NOMO-1 (cell line): ENCODE measurements at regions not wholly inside any gene's neighbourhood (a gene's known extent, or its start where the extent isn't known, plus 50 kb on each side); places are given as distances from the start of the nearest gene placed in this dataset.
A peak's percentile ranks its signal among the peaks of the same experiment; 100 is the strongest.

ENCODE experiments used
- DNase-seq, 2 experiments: peaks; one replicate each; lab custom pipeline; 2025; ENCODE audit not compliant: unreplicated experiment in 2 of 2; lab: John Stamatoyannopoulos, UW

GRCh38 chr1:186620566-186621350 is 59.5 kb downstream of the PTGS2 start:
- peak; percentile 78 to 88 for DNase-seq

GRCh38 chr1:186618401-186619170 is 61.6 kb downstream of the PTGS2 start:
- peak; percentile 73 to 97 for DNase-seq

DNA sequence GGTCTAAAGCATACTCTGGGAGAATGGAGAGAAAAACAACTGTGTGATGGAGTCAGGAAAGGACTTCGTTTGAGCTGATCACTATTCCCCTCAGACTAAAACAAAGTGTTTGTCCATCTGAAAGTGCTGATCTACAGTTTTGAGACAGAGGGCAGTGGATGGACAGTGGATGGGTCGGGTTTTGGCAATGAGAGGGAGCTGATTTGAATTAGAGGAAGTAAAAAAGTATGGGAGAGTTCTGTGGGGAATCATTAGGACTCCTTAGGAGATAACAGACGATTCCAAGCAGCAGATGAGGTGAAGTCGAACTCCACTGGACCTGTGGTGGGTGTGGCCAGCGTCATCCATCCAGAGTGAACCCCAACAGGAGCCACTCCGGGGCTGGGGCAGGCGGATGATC is 62.3 kb downstream of the PTGS2 start:
- peak in 1 of 2 experiments; percentile 33 for DNase-seq

DNA sequence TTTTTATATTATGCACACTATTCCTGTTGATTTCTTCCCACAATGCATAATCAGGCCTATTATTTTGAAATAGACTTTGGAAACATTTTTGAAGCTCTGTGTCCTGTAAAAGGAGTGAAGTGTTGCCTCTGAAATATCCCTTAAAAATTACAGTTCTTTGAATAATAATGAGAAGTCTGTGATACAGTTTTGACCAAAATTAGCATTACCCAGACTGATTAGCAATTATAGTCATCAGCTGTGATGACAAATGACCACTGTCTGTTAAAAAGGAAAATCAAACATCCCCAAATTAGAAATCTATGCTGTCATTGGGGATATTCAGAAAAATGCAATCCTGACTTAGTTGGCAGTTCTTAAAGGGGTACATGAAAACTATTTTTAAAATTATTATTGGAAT is 63.7 kb downstream of the PTGS2 start:
- no peak for DNase-seq

- DNase-seq = no peak
Measured at GRCh38 chr1:186615332-186615731, 64.9 kb downstream of the PTGS2 start.

DNA sequence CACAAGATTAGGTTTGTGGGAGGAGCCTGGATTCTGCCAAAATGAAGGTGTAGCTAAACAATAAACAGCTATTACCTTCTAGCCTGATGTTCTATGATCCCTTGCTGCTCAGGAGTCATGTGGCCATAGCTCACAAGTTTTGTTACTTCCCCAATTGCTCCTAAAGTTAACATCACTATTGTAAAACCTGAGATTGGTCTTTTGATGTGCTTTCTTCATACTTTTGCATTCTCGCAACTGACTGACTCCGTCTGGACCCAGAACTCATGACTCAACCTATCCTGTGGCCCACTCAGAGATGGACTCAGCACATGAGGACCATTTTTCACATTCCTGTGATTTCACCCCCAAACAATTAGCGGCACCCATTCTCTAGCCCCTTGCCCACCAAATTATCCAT is 69.1 kb downstream of the PTGS2 start:
- peak in 1 of 2 experiments; percentile 16 for DNase-seq

DNA sequence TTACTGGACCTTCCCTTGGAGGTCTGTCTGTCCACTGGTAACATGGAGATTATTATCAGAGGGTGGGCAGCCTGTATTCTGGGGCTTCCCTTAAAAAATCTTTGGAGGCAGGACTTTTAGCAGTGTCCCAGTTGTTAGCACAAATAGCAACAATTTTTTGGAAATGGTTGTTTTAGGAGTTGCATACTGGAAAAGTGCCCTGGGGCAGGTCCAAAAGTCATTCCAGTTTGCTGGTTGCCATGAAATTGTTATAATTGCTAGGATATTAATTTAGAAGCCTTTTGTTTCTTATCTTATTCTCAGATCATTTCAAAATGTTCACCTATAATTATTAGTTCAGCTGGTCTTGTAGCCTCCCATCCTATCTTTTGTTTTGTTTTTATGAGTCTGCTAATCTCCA is 71.0 kb downstream of the PTGS2 start:
- no peak for DNase-seq

GRCh38 chr1:186605762-186606350 is 74.4 kb downstream of the PTGS2 start:
- peak; percentile 60 to 68 for DNase-seq

GRCh38 chr1:186595969-186596368 is 84.3 kb downstream of the PTGS2 start:
- peak in 1 of 2 experiments; percentile 28 for DNase-seq

DNA sequence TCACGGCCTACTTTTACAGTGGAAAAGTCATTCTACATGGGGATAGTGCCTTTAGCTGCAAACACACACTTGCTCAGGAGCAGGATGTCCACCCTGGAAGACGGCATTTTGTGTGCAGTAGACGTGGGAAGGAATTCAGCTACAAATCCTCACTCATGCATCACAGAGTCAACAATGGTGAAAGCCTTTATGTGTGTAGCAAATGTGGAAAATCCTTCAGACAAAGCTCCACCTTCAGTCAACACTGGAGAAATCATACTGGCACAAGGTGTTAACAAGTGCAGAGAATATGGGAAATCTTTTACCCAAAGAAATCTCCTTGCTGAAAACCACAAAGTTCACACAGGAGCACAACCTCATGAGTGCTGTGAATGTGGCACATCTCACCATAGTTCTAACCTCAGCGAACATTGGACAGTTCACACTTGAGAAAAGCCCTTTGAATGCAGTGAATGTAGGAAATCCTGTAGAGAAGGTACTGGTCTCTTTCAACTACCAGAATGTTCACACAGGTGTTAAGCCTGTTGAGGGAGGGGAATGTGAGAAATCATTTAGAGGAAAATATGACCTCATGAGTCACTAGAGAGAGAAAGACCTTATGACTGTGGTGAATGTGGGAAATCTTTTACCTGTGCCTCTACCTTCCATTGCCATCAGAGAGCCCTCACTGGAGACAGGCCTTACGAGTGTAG is 101.8 kb downstream of the PTGS2 start:
- no peak for DNase-seq

GRCh38 chr1:186577633-186578032 is 102.6 kb downstream of the PTGS2 start:
- no peak for DNase-seq

- no peak for DNase-seq
Measured at GRCh38 chr1:186577216-186577615, 103.0 kb downstream of the PTGS2 start.

DNA sequence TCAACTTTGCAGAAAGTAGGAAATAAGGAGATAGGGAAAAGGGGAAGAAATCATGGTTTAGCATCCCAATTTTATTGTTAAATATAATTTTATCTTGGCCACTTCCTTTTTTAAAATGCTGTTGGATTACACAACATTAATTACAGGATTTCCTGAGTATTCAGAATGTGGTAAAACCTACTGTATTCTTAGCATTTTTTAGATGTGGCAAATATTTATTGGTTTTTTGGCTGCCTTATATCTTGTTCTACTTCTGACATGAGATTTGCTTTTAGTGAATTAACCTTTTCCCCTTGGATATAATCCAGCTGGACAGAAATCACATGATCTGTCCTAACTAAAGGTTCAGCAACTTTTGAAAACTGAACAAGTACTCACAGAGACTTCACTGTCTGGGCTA is 104.9 kb downstream of the PTGS2 start:
- peak; percentile 76 to 88 for DNase-seq

GRCh38 chr1:186574926-186575325 is 105.3 kb downstream of the PTGS2 start:
- no peak for DNase-seq

DNA sequence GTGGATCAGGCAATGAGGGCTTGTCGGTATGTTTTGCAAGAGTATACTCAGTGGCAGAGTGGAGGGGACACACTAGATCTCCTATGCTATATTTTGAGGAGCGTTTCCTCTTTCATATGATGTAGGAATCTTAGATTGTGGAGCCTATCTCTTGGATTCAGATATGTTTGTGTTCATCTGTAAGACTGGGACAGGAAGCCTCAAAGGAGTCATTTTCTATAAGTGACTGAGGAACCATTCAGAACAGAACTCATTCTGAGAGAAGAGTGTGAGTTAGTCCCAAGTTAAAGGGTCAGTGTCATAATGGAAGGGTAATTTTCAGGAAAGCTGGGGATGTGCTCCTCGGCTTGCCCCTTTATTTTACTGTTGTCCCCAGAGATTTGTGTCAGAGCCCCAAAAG is 107.7 kb downstream of the PTGS2 start:
- DNase-seq = no peak

DNA sequence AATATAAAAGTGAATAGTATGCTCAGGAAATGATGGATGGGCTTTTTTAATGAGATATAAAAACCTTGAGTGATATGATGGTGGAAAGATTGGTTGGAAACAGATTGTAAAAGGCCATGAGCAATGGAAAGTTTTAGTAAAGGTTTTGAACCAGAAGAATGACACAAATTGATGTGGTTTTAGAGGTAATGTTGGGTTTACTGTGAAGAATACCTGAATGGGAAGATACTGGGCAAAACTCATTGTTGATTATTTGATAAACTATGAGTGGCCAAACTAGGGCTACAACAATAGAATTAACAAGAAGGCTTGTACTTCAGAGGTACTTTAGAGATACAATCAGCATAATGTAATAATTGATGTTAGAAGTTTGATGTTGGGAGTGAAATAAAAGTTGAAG is 108.5 kb downstream of the PTGS2 start:
- no peak for DNase-seq

- DNase-seq = no peak
Measured at GRCh38 chr1:186569856-186570255, 108.9 kb upstream of the PDC start.

DNA sequence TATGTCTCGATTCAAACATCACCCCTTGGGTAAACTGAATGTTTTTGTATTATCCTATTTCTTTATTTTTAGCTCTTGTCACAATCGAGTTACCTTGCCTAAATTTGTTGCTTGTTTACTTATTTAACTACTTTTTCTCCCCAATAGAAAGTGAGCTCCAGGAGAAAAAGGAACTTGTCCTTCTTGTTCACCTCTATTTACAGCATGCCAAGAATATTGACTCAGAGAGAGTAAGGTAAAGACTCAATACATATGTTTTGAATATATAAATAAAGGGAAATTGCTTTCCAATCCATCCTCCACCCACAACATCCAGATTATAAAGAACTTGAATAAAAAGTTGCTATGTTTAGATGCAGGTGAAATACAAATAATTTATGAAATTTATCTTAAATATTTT is 107.3 kb upstream of the PDC start:
- DNase-seq = peak in 1 of 2 experiments; percentile 0

GRCh38 chr1:186566140-186566855 is 105.4 kb upstream of the PDC start:
- DNase-seq = no peak

DNA sequence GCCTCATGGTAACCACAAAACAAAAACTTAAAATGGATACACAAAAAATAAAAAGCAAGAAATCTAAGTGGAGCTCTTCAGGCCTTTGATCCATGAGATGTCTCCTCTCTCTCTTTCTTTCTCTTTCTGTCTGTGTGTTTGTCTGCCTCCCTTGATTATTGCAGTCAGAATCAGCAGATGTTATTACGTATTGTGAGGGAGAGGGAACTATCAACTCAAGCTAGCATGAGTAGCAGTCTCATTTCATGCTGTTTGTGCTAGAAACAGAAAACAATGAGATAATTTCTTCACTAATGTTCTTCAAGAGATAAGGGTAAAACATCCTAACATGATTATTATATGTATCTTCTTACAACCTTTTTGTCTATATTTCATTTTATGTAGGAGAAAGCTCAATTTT is 103.7 kb upstream of the PDC start:
- no peak for DNase-seq
